GM06990 (cell line): ENCODE measurements at regions not wholly inside any gene's neighbourhood (a gene's known extent, or its start where the extent isn't known, plus 50 kb on each side); places are given as distances from the start of the nearest gene placed in this dataset.
A peak's percentile ranks its signal among the peaks of the same experiment; 100 is the strongest.

Source experiments
- DNase-seq: peaks from one replicate; pipeline ENCODE4 v3.0.0-alpha.2; 2011; ENCODE audit not compliant: insufficient read length; ENCODE audit errors: extremely low read depth
- H3K27me3 ChIP-seq: replicated peaks from 2 replicates; pipeline ENCODE4 v1.6.0; 2011; ENCODE audit warnings: low read length; ENCODE audit not compliant: control insufficient read depth, insufficient read depth
- H3K36me3 ChIP-seq: 2 replicates; pipeline ENCODE4 v1.5.1; 2011; ENCODE audit warnings: low read length; ENCODE audit not compliant: control insufficient read depth, insufficient read depth
- H3K4me3 ChIP-seq: replicated peaks from 2 replicates; pipeline ENCODE4 v1.5.1; 2011; ENCODE audit warnings: low read depth, mild to moderate bottlenecking, control low read depth, low read length
- CTCF ChIP-seq: IDR thresholded peaks from 2 replicates; pipeline ENCODE4 v1.5.1; 2011; ENCODE audit warnings: low read length, control low read depth, mild to moderate bottlenecking, inconsistent platforms; ENCODE audit not compliant: insufficient read depth, poor library complexity, severe bottlenecking

- no peak for DNase-seq
- no peak for TF ChIP-seq CTCF
- no peak overlapping the region for H3K4me3 ChIP-seq
- no peaks in the 10 kb centered on the region for H3K36me3 ChIP-seq
- no peaks in the 10 kb centered on the region for H3K27me3 ChIP-seq
Observed at GRCh38 chr18:54712758-54713157, 115.5 kb upstream of the RAB27B start.

- H3K27me3 ChIP-seq = no peaks in the 10 kb centered on the region
- TF ChIP-seq CTCF = no peak
- no peaks in the 10 kb centered on the region for H3K36me3 ChIP-seq
- no peak for DNase-seq
- no peak overlapping the region for H3K4me3 ChIP-seq
Observed at GRCh38 chr18:54713386-54713785, 114.9 kb upstream of the RAB27B start.

- Histone ChIP-seq H3K27me3 (no peaks in the 10 kb centered on the region), H3K36me3 (no peaks in the 10 kb centered on the region), H3K4me3 (no peak overlapping the region)
- TF ChIP-seq CTCF = no peak
- no peak for DNase-seq
Observed at GRCh38 chr18:54714851-54715250, 113.4 kb upstream of the RAB27B start.

GRCh38 chr18:54716586-54716985 is 111.7 kb upstream of the RAB27B start:
- no peak for DNase-seq
- no peaks in the 10 kb centered on the region for H3K27me3 ChIP-seq
- no peak overlapping the region for H3K4me3 ChIP-seq
- H3K36me3 ChIP-seq = no peaks in the 10 kb centered on the region
- TF ChIP-seq CTCF = no peak

GRCh38 chr18:54717673-54718407 is 110.4 kb upstream of the RAB27B start:
- H3K27me3 ChIP-seq = no peaks in the 10 kb centered on the region
- peak; percentile 20 for DNase-seq
- no peaks in the 10 kb centered on the region for H3K36me3 ChIP-seq
- H3K4me3 ChIP-seq = no peak overlapping the region; the same call in 1 of the 2 replicates
- TF ChIP-seq CTCF = no peak

GRCh38 chr18:54718408-54718773 is 109.9 kb upstream of the RAB27B start:
- no peak for DNase-seq
- no peaks in the 10 kb centered on the region for H3K27me3 ChIP-seq
- no peak overlapping the region for H3K4me3 ChIP-seq
- no peaks in the 10 kb centered on the region for H3K36me3 ChIP-seq
- TF ChIP-seq CTCF = no peak
